ENCODE measurements at regions not wholly inside any gene's neighbourhood (a gene's known extent, or its start where the extent isn't known, plus 50 kb on each side); places are given as distances from the start of the nearest gene placed in this dataset.

GRCh38 chr6:11282875-11283274 lies 50.4 kb upstream of the NEDD9 start:
- no peak for DNase-seq (ENCODE audit: low read depth)
- no peak overlapping the region for H3K4me3 ChIP-seq (ENCODE audit: low read length)
- TF ChIP-seq, protein P1, sequence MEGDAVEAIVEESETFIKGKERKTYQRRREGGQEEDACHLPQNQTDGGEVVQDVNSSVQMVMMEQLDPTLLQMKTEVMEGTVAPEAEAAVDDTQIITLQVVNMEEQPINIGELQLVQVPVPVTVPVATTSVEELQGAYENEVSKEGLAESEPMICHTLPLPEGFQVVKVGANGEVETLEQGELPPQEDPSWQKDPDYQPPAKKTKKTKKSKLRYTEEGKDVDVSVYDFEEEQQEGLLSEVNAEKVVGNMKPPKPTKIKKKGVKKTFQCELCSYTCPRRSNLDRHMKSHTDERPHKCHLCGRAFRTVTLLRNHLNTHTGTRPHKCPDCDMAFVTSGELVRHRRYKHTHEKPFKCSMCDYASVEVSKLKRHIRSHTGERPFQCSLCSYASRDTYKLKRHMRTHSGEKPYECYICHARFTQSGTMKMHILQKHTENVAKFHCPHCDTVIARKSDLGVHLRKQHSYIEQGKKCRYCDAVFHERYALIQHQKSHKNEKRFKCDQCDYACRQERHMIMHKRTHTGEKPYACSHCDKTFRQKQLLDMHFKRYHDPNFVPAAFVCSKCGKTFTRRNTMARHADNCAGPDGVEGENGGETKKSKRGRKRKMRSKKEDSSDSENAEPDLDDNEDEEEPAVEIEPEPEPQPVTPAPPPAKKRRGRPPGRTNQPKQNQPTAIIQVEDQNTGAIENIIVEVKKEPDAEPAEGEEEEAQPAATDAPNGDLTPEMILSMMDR (conservative IDR thresholded peaks at IDR 0.05; ENCODE audit: low read length) = no peak
